AG09319 (cell line): ENCODE measurements at regions not wholly inside any gene's neighbourhood (a gene's known extent, or its start where the extent isn't known, plus 50 kb on each side); places are given as distances from the start of the nearest gene placed in this dataset.
"Not testable (repeated sequence)": the region's sequence is repeated elsewhere in the genome, so short reads cannot be mapped to it uniquely, and the experiment has no call there.

ENCODE experiments used
- DNase-seq: peaks from one replicate; pipeline ENCODE4 v3.0.0-alpha.2; 2010; ENCODE audit warnings: low read depth; ENCODE audit errors: extremely low read depth
- TF ChIP-seq, protein P1 (sequence below): IDR thresholded peaks from 2 replicates; pipeline ENCODE4 v1.5.1; 2011; ENCODE audit warnings: low read depth, mild to moderate bottlenecking, inconsistent platforms, low read length, moderate library complexity

DNA sequence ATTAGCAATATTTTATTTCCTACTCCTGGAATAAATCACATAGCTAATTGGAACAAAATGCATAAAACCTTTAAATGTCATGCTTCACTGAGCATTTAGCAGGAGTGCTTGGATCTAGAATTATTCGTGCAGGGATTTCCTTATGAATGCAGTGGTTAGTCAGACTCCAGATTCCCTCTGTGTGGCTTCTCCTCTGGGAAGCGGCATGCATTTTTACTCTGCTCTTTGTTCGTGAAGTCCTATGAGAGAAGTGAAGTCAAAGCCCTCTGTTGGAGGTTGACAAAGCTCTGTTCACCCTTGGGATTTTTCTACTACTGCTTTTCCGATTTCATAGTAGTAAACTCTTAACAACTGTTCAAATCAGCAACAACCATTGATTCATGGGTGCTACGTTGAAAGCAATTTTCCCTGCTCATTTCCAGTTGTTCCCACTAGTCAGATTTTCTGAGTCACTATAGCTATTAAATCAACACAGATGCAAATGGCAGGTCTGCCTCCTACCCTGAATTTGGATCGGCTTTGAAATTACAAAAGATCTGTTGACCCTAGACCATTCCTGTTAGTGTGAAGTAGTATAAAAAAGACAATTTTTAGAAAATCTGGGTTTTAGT lies 461.7 kb downstream of the STK39 start:
- no peak for DNase-seq
- TF ChIP-seq, protein P1, sequence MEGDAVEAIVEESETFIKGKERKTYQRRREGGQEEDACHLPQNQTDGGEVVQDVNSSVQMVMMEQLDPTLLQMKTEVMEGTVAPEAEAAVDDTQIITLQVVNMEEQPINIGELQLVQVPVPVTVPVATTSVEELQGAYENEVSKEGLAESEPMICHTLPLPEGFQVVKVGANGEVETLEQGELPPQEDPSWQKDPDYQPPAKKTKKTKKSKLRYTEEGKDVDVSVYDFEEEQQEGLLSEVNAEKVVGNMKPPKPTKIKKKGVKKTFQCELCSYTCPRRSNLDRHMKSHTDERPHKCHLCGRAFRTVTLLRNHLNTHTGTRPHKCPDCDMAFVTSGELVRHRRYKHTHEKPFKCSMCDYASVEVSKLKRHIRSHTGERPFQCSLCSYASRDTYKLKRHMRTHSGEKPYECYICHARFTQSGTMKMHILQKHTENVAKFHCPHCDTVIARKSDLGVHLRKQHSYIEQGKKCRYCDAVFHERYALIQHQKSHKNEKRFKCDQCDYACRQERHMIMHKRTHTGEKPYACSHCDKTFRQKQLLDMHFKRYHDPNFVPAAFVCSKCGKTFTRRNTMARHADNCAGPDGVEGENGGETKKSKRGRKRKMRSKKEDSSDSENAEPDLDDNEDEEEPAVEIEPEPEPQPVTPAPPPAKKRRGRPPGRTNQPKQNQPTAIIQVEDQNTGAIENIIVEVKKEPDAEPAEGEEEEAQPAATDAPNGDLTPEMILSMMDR, result no peak

DNA sequence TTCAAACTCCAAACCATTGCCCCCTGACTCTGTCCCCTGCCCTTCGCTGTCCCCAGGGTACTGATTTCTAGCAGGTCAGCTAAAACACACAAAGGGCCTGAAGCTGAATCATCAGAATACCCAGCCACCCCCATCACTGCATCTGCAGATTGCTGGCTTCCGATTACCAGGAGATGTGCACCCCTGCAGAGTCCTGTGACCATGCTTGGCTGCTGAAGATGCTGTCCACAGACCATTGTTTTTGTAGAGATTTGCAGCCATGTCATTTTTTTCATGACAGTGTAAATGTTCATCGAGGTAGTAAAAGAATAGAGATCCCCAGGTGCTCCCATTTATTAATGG lies 463.3 kb downstream of the STK39 start:
- no peak for DNase-seq

DNA sequence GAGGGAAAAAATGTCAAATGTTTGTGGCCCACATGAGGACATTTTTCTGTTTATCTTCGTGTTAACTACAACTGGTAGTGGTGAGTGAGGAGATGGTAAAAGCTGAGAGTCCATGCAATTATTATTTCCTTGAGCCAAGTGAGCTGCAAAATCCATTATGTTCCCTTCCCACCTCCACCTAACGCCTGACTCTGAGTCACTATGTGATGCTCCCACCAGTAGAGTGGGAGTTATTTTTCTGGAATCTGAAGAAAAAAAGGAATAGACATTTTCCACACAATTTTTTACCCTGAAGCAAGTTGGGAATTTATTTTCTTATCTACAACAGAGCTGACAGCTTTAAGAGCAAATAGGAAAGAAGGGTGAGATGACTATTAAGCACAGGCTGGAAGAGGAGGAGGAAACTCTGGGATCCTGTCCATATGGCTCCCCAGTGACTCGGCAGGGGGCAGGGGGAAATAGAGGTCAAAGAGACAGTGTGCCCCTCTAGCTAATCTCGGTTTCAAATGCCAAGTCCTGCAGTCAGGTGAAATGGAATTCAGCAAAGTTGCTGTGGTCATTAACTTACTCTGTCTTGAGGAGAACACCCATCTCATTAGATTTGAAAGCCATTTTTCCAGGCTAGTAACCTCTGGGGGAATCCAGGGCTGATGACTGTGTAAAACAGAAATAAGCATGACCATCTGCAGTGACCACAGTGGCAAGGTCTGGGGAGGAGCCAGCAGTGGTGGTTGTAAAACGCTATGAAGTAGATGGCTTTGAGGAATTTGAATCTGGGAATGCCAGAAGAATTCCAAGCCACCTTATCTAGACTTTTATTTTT lies 463.9 kb downstream of the STK39 start:
- DNase-seq, result no peak

More for the DNA sequence above, 463.3 kb downstream of the STK39 start:
- TF ChIP-seq, protein P1, result no peak

DNA sequence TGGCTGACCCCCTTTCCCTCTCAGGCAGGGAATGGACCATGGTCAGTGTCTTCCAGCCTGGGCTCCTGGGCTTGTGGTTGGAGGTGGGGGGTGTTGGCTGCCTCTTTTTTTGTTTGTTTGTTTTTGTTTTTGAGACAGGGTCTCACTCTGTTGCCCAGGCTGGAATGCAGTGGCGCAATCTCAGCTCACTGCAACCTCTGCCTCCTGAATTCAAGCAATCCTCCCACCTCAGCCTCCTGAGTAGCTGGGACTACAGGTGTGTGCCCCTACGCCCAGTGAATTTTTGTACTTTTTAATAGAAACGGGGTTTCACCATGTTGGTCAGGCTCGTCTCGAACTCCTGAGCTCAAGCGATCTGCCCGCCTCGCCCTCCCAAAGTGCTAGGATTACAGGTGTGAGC lies 465.8 kb downstream of the STK39 start:
- not testable (repeated sequence) for DNase-seq

More for the DNA sequence above, 463.9 kb downstream of the STK39 start:
- TF ChIP-seq, protein P1, result no peak

DNA sequence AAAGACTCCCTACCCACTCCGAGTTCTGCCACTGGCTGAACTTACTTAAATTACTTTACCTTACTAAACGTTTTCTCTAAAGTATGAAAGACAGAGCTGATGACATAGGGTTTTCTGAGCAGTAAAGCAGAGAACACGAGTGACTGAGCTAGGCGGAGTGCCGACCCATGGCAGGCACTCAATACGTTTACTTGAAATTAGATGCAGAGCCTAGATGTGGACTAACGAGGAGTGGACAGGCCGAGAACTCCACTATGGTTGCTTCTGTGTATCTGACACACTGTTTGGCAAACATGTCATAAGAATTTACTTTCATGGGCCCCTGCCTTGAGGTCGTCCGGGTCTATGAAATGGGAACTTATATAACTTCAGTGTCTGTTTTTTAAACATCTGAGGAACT lies 471.0 kb downstream of the STK39 start:
- TF ChIP-seq, protein P1, result no peak

DNA sequence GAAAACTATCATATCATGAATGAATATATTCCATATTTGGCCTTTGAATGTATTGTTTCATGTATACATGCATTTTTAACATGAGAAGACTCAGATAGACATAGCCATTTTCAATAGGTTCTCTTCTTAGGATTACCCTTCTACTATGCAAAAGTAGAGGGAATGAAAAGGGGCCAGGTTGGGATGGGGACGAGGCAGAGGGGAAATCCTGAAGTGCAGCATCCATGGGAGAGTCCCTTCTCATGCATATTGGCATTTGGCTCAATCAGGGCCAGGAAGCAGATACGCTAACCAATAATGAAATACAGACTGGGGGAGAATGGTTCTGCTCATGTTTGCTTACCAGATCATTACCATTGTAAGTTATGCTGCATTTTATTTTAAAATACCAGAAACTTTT lies 475.8 kb downstream of the STK39 start:
- no peak for DNase-seq
- TF ChIP-seq, protein P1, result no peak

More for the DNA sequence above, 471.0 kb downstream of the STK39 start:
- DNase-seq, result no peak

DNA sequence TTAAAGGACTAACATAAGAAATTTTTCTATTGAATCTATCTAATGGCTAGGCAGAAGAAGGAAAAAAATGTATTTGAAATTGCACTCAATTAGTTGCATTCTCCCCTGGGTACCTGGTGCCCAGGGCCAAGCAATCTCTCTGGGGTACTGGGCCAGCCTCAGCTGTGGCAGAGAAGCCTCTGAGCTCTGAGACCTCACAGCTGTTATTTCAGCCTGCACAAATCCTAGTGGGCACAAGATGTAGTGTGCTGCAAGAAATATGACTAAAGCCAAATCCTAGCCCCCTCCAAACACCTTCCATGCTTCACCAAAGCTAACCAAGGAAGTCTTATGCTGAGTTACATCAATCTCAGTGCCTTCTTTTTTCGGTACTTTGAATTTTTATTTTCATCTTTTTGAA lies 478.4 kb downstream of the STK39 start:
- TF ChIP-seq, protein P1, result no peak
- DNase-seq, result no peak
